NCI-H345 (cell line): ENCODE measurements at regions not wholly inside any gene's neighbourhood (a gene's known extent, or its start where the extent isn't known, plus 50 kb on each side); places are given as distances from the start of the nearest gene placed in this dataset.
"Not testable (repeated sequence)": the region's sequence is repeated elsewhere in the genome, so short reads cannot be mapped to it uniquely, and the experiment has no call there.

Experiments used
- DNase-seq: peaks from one replicate; lab custom pipeline; 2025; lab: John Stamatoyannopoulos, UW

DNA sequence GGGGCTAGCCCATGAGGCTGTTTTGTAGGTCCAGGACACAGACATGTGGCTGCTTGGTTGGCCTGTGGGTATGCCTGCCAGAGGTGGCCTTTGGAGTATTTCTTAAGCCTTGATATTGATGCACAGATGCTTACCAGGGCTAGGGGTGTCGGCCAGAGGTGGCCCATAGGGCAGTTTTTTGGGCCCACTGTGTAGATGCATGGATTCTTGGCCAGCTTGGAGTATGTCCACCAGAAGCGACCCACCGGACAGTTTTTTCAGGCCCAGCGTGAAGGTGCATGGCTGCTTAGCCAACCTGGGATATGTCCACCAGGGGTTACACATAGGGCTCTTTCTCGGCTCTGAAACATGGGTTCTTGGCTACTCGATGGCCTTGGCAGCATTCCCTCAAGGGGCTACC, 1199.1 kb downstream of the CNTNAP5 start:
- no peak for DNase-seq

DNA sequence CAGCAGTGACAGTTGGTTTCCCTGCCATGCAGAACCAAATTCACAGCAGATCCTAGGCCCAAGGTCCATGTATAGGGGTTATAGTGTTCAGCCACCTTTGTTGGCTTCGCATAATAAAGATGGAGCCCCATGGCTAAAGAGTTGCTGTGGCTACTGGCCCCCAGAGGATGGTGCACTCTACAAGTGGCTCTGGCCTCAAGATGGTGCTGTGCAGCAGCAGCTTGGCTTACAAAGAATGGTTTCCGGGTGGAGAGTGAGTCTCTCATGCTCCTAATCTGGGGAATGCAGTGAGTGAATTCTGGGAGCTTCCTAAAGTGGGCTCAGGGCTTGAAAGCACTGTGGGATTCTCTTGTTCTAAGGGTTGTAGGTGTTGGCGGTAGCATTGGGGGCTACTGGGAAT, 1199.7 kb downstream of the CNTNAP5 start:
- no peak for DNase-seq

DNA sequence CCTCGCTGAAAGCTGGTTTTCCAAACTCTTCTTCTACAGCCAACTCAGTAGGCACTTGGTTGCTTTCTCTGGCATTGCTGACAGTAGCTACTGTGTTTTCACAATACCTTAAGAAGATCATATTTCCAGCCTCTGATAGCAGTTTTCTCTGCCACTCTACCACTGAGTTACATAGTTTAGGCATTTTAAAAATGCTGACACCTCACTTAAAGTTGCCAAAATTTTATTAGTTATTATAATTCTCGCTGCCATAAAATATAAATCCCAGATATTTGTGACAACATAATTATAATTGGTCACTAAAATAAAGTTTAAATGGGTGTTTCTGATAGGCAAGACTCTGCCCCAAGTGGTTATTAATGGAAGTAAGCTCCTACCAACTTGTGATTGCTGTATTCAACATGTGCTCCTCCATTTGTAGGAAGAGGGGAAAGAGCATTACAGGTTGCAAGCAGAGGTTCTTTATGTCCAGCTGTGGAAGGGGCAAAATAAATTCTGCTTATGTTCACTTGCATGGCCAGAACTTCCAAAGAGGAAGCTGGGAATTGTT, 1202.8 kb downstream of the CNTNAP5 start:
- no peak for DNase-seq

DNA sequence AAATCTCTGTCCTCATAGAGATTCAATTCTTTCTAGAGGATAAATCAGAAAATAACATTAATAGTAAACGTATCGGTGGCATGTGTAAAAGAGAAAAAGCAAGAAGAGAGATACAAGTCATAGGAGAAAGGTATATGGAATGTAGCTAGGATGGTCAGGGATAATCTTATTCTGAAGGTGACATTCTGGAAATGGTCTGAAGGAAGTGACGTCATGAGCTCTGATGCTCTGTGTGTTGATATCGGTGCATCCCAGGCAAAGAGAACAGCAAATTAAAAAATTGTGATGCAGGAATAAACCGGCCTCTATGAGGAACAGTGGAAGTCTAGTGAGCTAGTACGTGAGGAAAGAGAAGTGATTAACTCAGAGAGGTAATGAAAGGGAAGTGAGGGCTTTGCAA, 1215.8 kb downstream of the CNTNAP5 start:
- no peak for DNase-seq

DNA sequence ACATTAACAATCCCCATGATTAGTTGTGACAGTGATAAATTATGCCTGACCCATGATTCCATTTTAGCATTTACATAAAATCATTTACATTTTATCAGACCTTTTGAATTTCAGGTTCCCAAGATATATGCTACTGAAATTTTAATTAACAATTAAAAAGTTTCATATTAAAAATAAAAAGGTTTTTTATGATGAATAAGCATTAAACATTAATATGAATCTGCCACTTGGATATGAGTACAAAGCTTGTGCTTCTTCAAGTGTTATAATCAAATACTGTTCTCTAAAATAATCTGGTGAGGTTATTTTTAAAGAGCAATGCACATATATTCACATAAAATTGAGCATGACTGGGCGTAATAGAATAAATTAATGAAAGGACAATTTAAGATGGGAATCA, 1218.0 kb downstream of the CNTNAP5 start:
- no peak for DNase-seq

DNA sequence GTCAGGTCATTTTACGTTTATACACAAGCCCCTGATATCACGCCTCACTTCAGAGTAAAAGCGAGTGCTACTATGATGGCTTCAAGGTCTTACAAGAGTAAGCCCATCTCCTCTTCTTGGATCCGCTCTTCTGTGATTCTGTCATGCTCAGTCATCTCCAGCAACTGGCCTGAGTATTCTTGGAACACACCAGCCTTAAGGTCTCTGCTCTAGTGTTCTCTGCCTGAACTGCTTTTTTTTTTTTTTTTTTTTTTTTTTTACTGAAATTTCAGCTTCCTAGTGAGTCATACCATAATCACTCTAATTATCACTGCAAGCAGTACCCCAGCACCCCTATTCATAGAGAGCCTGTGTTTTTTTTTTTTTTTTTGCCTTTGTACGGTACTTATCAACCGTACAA, 1228.9 kb downstream of the CNTNAP5 start:
- no peak for DNase-seq

DNA sequence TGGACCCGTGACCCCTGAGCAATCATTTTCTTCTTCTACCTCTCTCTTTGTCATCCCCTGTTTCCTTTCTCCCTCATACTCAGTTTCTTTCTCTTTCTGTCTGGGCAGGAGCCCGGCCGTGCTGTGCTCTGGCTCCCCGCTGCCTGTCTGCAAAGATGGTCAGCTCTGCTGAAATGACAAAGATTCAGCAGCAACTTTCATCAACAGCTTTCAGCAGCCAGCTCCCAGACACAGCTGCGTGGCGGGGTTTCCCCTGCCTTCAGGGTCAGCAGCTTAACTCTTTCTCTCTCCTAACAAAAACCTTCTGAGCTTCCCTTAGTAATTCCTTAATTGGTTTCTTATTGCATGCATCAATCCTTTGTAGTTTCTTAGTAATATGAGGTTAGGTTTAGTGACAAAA, 1234.4 kb downstream of the CNTNAP5 start:
- no peak for DNase-seq

DNA sequence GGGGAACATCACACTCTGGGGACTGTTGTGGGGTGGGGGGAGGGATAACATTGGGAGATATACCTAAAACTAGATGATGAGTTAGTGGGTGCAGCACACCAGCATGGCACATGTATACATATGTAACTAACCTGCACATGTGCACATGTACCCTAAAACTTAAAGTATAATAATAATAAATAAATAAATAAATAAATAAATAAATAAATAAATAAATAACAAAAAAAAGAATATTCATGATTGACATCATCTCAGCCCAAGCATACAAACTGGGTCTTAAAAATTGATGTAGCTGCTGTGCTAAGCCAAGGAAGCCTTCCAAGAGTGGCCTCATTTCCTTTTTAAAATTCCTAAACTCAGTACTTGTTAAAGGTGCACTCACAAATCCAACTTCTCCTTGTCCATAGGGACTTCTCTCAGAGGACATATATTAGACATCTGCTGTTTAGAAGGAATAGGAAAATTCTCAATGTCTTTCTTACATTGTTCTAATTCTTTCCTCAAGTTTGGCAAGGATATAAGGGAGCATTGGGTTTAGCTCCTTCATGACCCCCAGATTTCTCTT, 1235.4 kb downstream of the CNTNAP5 start:
- not testable (repeated sequence) for DNase-seq

DNA sequence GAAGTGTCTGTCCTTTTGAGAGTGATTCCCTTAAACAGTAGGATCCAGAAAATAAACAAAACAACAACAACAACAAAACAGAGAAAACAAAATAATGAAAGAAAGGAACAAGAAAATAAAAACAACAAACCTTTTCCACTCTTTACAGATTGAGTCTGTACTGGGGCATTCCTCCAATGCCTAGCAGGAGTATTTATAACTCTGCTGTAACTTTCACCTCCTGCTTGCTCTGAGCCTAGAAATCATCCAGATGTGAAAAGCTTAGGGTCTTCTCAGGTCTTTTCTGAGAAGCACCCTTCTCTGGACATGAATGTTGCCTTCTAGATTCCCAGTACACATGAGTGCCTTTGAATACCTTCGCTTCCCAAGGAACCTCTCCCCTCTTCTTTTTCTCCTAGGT, 1239.4 kb downstream of the CNTNAP5 start:
- no peak for DNase-seq

DNA sequence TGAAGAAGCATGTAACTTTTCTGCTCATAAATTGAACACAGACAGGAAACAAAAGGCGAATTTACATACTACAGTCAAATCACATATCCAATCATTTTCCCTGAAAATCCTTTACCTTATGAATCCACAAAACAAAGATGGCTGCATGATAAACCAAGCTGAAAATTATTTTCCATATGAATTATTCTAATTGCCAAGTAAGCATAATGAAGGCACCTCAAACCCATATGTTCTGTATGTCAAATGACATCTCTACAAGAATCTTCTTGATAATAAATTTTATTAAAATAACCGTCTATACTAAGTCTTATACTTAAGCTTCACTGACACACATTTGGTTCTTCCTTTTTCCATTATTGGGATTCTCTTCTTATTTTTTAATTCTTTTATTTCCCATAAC, 1242.6 kb downstream of the CNTNAP5 start:
- DNase-seq: no peak

DNA sequence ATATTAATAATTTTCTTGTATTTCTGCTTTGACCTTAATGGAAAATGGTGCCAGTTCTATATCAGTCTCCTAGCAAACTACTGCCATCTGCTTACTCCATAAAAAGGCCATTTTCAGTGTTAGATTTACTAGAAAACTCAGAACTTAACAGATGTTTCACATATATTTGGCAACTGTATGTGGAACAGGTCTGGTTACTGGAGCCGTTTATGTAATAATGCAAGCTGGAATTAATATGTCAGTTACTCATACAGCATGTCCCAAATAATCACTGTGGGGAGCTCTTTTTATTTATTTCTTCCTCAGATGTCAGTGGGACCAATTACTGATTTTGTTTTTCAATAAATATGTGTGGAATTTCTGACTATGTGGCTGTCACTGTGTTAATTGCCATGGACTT, 1247.6 kb downstream of the CNTNAP5 start:
- no peak for DNase-seq

DNA sequence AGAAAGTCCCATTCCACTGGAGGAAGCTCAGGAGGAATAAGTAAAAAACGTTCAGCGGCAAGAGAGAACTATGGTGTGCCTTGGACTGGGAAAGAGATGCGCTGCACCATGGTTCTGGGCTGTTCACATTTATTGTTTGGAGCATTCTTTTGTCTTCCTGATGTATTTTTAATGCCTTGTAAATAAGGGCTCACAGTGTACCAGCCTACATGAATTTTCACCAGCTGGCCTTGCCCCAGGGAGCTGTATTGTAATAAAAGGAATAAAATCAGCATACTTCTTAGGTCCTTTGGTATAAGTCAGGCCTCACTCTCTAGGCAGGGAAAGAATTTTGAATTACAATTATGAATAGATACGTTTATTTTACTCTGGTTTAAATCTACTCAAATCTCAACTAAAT, 1249.6 kb downstream of the CNTNAP5 start:
- DNase-seq: no peak

DNA sequence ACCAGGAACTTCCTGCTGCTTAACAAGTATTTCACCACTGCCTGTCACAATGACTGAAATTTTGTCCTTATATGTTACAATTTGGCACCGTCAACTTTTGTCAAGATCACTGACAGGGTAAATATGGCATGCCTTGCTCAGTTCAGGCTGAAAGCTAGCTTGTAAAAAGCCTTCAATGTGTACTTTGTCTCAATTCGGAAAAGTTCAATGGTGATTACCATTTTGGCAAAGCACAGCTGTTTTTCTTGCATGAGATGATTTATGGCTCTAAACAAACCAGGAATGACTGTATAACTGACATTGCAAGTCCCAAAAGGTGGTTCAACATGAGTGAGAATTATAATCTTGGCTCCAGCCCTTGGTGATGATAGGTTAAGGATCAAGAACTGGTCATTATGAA, 1255.2 kb downstream of the CNTNAP5 start:
- DNase-seq: no peak

DNA sequence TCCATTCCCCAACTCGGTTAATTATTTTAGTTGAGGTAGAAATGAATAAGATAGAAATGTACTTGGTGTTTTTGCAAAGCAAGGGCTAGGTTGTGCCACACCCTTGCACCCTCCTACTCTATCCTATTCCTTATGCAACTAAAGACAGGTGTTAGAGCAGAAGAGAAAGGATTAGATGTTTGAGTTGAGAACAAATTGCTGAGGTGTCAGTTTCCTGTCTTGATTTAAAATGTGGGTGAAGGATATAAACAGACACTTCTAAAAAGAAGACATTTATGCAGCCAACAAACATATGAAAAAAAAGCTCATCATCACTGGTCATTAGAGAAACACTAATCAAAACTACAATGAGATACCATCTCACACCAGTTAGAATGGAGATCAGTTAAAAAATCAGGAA, 1256.2 kb downstream of the CNTNAP5 start:
- no peak for DNase-seq

DNA sequence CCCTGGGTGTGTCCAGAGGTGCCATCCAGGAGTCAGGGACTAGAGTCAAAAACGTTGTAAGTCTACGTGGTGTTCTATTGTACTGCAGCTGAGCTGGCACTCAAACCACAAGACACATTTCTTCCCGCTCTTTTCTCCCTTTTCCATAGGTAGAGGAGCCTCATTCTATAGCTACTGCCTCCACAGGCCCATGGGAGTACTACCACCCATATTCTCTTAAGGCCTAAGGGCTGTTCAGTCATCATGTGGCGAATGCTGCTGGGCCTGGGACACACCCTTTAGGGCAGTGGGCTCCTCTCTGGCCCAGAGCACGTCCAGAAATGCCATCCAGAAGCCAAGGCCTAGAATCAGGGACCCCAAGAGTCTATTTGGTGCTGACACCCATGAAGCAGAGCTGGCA, 1271.7 kb downstream of the CNTNAP5 start:
- DNase-seq: no peak

DNA sequence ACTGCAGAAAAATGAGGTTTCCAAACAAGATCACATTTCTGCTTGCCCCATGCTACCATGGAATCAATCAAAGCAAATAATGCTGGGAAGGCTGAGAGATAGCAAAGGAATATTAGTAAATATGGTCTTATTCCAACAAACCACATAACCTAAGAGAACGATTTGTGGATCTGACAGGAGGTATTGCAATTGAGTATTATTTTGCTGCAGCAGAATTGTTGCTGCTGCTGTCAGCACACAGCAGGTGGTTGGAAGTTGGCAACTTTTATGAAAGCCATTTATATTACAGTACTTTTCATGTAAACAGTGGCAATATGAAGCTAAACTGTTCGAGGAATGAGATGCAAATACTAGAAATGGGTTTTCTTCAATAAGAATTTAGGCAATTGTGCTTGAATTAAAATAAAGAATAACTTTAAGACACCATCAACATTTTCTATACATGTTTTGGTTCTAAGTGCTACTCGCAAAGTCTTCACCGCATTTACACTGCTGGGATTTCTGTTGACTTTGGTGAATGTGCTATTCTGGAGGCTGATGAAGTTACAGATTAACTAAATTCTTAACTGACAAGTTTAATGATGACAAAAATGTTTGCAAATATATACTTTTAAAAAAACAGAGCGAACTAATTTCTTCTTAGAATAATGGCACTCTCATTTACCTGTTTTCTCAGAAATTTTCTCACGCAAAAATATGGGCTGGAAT, 1285.7 kb downstream of the CNTNAP5 start:
- DNase-seq: no peak

DNA sequence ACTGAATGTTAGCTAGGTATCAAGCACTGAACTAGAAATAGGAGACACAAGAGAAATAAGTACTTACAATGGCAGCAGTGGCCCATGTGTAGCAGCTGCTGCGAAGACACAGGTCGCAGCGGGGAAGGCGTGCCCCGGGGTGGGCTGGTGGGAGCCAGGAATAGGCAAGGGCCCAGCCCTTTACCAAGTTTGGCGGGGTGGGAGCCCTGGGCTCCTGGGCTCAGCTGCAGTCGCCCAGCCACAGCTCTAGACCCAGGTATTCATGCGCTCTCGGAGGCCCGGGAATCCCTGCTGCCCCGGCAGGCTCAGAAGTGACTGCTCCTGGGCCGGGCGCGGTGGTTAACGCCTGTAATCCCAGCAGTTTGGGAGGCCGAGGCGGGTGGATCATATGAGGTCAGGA, 1287.3 kb downstream of the CNTNAP5 start:
- DNase-seq: no peak

DNA sequence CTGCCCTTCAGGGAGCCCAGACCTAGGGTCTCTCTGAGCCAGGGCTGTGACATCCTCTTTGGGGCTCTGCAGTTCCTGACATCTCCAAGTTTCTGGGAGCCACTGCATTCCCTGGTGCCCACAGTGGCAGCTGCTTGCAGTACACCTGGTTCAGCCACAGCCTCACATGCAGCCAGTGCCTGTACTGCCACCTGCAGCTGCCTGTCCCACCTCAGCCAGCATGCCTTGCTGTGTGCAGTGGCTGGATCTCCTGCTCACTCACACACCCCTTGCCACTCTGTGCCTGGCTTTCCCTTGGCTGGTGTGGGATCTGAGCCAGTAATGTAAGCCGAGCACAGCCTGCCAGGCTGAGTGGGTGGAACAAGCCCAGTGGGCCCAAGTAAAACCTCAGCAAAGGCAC, 1288.7 kb downstream of the CNTNAP5 start:
- no peak for DNase-seq

DNA sequence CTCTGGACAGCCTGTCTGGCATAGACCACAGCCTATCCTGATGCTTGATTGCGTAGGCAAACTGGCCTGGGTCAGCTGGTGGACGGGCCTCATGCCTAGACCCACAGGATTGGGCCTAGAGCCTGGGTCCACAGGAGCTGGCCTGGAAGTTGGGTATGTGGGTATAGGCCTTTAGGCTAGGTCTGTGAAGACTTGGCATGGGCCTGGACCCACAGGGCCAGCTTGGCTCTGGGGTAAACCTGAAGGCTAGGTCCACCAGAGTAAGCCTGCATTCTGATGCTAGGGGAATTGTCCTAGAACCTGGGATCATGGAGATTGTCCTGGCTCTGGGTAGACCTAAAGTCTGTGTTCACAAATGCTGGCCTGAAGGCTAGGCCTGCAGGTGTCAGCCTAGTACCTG, 1293.7 kb downstream of the CNTNAP5 start:
- DNase-seq: no peak

DNA sequence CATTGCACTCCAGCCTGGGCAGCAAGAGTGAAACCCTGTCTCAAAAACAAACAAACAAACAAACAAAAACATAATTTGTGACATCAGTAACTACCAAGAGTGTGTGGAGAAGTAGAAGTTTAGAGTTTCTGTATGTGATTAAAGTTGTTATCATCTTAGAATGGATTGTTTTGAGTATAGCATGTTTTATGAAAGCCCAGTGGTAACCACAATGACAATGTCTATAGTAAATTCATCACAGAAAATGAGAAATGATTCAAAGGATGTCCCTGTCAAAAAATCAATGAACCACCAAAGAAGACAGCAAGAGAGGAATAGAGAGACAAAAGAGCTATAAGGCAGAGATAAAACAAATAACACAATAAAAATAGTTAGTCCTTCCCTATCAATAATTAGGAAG, 1299.2 kb downstream of the CNTNAP5 start:
- no peak for DNase-seq

DNA sequence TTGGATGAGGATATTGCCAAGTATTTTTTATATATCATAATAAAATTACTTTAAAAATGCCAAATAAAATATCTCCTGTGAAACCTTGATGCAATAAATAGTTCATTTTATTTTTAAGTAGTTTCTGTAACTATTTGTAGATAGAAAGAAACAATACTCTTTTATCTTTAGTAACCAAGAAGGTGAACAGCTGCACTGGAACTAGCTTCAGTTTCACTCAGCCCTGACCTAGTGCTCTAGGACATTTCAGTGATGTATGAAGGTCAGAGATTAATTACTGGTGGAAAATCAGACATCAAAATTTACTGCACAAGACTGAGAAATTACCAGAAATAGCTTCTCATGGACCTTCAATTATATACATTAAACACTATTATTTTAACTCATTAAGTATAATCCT, 1305.0 kb downstream of the CNTNAP5 start:
- no peak for DNase-seq

DNA sequence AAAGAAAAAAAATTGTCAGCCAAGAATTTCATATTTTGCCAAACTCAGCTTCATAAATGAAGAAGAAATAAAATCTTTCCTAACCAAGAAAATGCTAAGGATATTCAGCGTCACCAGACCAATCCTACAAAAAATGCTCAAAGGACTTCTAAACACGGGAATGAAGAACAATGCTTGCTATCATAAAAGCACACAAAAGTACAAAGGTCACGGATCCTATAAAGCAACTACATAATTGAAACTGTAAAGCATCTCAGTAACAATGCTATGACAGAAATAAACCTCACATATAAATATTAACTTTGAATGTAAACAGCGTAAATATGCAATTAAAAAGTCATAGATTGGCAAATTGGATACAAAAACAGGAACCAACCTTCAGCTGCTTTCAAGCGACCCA, 1314.6 kb upstream of the GYPC start:
- no peak for DNase-seq

DNA sequence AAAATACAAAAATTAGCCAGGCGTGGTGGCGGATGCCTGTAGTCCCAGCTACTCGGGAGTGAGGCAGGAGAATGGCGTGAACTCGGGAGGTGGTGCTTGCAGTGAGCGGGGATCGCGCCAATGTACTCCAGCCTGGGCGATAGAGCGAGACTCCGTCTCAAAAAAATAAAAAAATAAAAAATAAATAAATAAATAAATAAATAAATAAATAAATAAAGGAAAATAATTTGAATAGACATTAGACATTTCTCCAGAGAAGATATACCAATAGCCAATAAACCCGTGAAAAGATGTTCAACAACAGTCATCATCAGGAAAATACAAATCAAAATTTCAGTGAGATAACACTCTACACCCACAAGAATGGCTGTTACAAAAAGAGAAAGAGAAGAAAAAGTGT, 1302.4 kb upstream of the GYPC start:
- DNase-seq: not testable (repeated sequence)
